ENCODE measurements at regions not wholly inside any gene's neighbourhood (a gene's known extent, or its start where the extent isn't known, plus 50 kb on each side); places are given as distances from the start of the nearest gene placed in this dataset.

DNA sequence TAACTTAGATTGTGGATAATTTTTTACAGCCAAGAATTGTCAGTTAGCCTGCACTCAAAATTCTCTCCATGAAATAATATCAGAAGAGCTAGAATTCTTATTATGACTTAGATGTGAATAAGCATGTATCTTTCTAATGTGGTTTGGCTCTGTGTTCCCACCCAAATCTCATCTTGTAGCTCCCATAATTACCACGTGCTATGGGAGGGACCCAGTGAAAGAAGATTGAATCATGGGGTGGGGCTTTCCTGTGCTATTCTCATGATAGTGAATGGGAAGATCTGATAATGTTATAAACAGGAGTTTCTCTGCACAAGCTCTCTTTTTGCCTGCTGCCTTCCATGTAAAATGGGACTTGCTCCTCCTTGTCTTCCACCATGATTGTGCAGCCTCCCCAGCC lies 176.8 kb downstream of the MAT2B start:
- TF ChIP-seq, protein P1, sequence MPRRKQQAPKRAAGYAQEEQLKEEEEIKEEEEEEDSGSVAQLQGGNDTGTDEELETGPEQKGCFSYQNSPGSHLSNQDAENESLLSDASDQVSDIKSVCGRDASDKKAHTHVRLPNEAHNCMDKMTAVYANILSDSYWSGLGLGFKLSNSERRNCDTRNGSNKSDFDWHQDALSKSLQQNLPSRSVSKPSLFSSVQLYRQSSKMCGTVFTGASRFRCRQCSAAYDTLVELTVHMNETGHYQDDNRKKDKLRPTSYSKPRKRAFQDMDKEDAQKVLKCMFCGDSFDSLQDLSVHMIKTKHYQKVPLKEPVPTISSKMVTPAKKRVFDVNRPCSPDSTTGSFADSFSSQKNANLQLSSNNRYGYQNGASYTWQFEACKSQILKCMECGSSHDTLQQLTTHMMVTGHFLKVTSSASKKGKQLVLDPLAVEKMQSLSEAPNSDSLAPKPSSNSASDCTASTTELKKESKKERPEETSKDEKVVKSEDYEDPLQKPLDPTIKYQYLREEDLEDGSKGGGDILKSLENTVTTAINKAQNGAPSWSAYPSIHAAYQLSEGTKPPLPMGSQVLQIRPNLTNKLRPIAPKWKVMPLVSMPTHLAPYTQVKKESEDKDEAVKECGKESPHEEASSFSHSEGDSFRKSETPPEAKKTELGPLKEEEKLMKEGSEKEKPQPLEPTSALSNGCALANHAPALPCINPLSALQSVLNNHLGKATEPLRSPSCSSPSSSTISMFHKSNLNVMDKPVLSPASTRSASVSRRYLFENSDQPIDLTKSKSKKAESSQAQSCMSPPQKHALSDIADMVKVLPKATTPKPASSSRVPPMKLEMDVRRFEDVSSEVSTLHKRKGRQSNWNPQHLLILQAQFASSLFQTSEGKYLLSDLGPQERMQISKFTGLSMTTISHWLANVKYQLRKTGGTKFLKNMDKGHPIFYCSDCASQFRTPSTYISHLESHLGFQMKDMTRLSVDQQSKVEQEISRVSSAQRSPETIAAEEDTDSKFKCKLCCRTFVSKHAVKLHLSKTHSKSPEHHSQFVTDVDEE (CRISPR knock-in tag; IDR thresholded peaks at IDR 0.05), result no peak
- TF ChIP-seq ZNF565 (CRISPR knock-in tag; conservative IDR thresholded peaks at IDR 0.05; ENCODE audit: low read depth) (no peak), CSDC2 (CRISPR knock-in tag; IDR thresholded peaks at IDR 0.05) (no peak), BACH2 (CRISPR knock-in tag; IDR thresholded peaks at IDR 0.05; ENCODE audit: borderline replicate concordance) (no peak)

Data from SK-N-SH treated with all-trans-retinoic acid at 6 μM for 48 hours (cell line).